AG08395 (cell line): ENCODE measurements at regions not wholly inside any gene's neighbourhood (a gene's known extent, or its start where the extent isn't known, plus 50 kb on each side); places are given as distances from the start of the nearest gene placed in this dataset.
"Not testable (repeated sequence)": the region's sequence is repeated elsewhere in the genome, so short reads cannot be mapped to it uniquely, and the experiment has no call there.

Experiments used
- DNase-seq: peaks from one replicate; pipeline ENCODE4 v3.0.0; 2012; ENCODE audit warnings: mixed read lengths, low spot score

- not testable (repeated sequence) for DNase-seq
Observed at GRCh38 chr5:108442063-108442651, 60.3 kb upstream of the FBXL17 start.

DNA sequence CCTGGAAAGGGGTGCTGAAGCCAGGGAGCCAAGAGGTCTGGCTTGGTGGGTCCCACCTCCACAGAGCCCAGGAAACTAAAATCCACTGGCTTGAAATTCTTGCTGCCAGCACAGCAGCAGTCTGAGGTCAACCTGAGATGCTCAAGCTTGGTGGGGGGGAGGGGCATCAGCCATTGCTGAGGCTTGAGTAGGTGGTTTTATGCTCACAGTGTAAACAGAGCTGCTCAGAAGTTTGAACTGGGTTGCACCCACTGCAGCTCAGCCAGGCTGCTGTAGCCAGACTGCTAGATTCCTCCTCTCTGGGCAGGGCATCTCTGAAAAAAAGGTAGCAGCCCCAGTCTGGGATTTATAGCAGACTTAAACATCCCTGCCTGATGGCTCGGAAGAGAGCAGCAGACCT, 55.5 kb upstream of the FBXL17 start:
- DNase-seq = no peak

- DNase-seq = no peak
Observed at GRCh38 chr5:108436696-108437095, 54.8 kb upstream of the FBXL17 start.

- no peak for DNase-seq
Observed at GRCh38 chr5:108433600-108433999, 51.7 kb upstream of the FBXL17 start.

DNA sequence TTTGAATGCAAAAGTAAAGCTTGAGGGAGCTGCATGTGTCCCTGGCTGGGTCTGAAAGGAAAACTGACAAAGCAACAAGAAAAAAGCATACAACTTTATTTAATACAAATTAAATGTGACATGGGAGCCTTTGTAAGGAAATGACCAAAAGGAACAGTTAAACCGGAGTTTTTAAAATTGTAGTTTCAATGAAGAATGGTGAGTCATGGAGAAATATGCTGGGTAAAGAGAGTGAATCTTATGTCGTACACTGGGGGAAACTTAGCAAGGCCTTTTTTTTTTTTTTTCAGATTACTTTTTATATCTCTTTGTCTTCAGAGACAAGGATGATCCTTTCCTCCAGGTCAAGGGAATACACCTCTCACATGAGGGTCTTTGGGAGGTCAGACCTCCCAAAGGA, 50.1 kb upstream of the FBXL17 start:
- peak; percentile 54 for DNase-seq
